Stimulated activated CD8-positive, alpha-beta memory T cell treated with anti-CD3 and anti-CD28 coated beads, Interleukin-4, amount 100 ng/mL, for 1 hour (primary cell): ENCODE measurements at regions not wholly inside any gene's neighbourhood (a gene's known extent, or its start where the extent isn't known, plus 50 kb on each side); places are given as distances from the start of the nearest gene placed in this dataset.

Source experiments
- DNase-seq, 2 donors: peaks; one replicate each; pipeline ENCODE4 v3.0.0-alpha.2; 2020; ENCODE audit warnings: low read depth in 2 of 2, low spot score in 1 of 2

GRCh38 chr14:89630101-89630829 is 213.2 kb upstream of the FOXN3 start:
- DNase-seq: no peak

DNA sequence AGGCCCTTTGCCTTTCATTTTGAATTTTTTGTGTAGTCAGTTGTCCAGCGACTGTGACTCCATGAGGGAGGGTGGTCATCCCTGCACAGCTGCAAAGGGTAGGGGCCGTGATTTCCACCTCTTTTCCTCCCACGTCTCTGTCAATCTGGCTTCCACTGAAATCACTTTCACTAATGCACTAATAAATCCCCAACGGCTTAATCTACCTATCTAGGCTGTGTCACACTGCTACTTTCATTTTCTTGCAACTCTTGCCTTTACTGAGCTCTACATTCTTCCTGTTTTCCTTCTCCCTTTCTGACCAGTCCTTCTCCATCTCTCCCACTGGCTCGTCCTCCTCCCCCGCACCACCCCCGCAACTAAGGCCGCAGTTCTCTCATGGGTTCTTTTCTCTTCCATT is 212.3 kb upstream of the FOXN3 start:
- DNase-seq: no peak

DNA sequence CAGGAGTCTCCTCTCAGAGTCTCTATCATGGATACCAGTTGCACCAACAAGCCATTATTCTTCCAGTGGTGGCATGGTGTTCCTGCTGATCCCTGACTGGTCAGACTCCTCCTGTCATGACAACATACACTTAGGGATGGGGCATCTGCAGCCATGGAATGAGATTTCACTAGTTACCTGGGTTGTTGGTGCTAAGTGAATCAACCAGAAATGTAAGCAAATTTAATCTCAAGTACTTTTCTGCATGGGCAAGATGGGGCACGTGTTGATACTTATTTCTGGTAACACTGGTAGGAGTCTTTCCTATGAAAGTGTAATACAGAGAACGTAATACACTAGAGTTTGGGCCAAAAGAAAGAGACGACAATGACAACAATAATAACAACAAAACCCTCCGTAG is 211.5 kb upstream of the FOXN3 start:
- no peak for DNase-seq

DNA sequence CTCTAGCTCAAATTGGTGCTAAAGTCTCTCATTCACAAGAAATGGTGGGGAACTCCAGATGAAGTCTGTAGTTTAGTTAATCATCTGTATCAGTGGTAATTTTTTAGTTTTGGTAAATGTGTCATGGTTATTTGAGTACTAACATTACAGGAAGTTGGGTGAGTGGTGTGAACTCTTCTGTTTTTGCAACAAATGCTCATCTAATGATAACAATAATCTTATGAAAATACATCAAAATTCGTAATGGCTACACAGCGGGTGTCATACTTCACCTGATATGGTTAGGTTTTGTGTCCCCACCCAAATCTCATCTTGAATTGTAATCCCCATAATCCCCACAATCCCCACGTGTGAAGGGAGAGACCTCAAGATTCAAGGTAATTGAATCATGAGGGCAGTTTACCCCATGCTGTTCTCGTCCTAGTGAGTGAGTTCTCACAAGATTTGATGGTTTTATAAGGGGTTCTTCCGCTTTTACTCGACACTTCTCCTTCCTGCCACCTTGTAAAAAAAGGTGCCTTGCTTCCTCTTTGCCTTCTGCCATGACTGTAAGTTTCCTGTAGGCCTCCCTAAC is 209.3 kb upstream of the FOXN3 start:
- DNase-seq: no peak

DNA sequence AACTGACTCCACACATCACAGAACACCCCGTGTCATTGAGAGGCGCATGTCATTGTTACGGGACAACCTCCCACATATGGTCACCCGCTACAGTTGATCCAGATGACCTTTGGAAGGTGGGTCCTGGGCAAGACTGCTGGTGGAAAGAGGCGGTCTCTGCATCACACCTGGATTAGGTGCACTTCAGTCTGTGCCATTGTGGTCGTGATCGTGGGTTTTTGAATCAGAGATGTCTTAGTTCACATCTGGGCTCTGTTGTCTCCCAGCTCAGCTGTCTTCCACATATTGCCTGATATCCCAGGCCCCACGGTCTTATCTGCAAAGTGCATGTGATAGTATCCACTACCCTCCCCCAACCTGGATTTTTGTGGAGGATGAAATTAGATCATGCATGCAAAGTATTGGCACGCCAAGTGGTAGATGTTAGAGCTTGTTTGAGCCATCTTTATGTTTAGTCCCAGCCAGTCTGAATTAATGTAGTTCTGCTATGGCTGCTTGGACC is 208.7 kb upstream of the FOXN3 start:
- no peak for DNase-seq

DNA sequence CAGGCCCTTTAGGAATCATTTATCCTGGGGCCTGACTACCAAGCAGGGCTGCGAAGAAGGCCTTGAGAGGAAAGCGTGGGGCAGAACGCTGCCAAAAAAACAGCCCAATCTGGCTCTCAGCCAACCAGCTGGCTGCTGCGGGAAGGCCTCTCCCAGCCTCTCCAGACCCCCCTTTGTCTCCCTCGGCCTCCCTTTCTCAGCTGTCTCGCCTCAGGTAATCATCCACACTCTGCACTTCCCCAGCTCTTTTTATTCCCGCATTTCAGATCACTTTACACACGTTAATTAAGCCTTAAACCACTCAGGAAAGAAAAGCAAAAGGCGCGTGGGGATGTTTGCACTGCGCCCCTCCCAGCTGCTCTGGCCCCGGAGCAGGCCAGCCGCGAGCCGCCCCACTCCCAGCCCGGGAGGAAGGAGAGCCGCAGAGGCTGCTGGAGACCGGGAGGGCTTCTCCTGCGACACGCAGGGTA is 208.2 kb upstream of the FOXN3 start:
- DNase-seq: no peak

DNA sequence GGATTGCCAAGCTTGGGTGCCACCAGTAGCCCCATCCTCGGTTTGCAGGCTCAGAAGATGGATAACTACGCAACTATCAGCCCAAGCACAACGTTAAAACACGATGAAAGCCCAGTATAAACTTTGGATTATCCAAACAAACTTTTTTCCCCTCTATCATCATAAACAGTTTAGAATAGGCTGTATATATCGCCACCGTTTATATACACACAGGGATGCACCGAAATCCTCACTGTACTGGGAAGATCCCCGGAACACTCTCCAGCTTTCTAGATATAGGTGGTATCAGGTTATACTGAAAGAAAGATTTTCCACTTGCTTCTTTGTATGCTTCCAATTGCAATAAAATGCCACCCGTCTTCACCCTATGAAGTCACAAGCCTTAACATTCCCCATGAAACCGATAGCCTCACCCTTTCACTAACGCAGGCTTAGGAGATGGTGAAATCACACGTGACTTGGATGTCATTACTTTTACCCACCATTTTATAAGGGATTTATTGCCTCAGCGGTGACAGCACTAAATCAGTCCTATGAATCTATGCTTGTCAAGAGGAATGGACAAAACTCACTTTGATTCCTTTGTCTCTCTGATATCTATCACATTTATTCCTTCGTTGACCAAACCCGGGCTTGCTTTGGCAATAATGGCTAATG is 207.6 kb upstream of the FOXN3 start:
- no peak for DNase-seq

DNA sequence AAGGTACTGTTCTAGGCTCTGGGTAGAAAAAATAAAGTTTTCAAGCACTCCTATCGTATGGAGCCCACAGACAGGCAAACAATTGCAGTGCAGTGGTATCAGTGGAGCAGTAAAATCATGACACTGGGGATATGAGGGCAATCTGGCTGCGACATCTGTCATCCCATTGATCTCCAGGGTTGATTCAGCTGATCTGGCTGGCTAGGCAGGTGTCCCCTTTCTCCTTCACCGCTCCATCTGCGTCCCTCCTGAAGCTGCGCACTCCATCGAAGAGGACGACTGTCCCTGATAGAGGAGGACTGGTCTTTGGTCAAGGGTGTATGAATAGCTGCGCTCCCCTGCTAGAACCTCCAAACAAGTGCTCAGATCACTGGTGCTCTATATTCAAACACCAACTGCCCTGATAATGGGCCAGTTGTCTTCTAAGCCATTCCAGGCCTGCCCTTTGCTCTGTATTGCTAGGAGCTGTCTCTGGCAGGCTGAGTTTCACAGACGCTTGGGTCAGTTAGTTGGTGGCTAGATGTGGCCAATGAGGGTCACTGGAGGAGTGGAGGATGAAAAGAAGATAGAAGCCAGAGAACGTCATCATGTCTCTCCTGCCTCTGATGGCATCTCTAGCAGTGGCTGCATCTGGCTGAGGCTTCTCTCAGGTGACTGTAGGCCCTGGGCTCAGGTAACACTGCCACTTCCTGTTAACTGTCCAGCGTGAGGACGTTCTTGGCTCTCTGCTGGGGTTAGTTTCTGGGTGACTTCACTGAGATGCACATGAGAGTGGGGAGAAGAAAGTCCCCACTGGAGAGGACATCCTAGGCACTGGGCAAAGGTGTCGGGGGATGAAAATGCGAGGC is 205.0 kb upstream of the FOXN3 start:
- no peak for DNase-seq

- peak in 1 of 2 donors; percentile 19 for DNase-seq
Observed at GRCh38 chr14:89621009-89621421, 204.0 kb upstream of the FOXN3 start.

GRCh38 chr14:89620436-89620835 is 203.4 kb upstream of the FOXN3 start:
- DNase-seq: no peak

- DNase-seq: no peak
Observed at GRCh38 chr14:89619596-89619995, 202.6 kb upstream of the FOXN3 start.

DNA sequence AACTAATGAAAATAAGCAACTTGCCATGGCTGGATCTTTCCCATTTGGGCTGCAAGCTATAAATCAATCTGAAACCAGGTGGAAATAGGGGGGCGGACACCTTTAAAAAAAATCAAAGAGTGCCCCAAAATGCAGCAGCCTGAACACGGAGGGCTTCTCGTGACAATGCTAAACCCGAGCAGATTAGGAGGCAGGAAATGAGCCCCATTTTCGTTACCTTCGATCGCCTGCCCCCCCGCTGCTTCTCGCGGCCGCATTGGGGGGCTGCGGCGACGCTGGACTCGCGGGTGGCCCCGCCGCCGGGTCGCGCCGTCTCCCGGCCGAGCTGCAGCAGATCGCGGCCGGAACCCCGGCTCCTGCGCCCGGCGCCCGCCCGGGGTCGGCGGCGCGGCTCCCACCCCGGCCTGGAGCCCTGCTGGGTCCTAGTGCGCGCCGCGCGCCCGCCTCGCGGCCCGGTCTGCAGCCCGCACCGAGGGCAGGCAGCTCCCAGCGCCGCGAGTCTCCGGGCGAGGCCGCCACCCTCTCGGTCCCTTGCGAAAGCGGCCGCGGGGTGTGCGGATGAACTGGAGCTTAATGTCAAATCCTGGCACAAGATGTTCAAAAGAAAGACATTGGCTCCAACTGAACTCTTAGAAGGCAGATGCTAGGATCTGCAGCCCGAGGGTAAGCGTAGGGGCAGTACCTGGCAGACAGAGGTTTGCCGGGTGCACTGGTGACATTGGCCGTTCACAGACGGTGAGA is 201.9 kb upstream of the FOXN3 start:
- DNase-seq: peak; percentile 35 to 50

GRCh38 chr14:89618330-89618708 is 201.3 kb upstream of the FOXN3 start:
- DNase-seq: no peak

DNA sequence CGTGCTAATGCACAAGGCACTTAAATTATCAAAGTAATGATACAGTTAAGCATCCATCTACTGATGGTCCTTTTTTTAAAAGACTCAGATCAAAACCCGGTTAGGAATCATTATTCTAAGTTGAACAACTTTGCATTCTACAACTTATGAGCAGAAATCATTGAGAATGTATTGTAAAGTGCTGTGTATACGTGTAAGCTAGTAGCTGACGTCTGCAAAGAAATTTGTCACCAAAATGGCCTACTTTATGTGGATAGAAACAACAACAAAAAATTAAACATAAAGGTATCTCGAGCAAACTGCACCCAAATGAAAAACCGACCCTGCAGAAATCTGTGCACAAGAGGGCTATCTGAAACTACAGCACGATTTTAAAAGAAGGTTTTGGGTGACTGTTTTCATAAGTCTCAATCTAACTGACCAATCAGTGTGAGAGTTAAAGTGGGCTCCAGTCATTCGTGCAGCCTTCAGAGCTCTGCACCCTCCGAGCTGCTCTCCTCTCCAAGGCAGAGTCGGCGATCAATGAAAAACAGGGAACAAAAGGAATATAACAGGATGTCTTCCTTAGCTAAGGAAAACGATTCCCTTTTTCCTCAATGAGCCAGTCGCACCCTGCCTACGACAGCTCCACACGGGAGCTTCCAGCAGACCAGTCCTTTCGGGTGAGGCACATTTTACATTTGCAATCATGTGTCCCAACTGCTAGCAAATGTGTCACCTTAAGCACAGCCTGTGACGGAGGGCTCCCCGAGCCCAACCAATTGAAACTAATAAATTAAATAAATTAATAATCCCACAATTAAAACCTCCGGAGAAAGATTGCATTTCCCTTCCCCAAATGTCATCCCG is 200.7 kb upstream of the FOXN3 start:
- no peak for DNase-seq

DNA sequence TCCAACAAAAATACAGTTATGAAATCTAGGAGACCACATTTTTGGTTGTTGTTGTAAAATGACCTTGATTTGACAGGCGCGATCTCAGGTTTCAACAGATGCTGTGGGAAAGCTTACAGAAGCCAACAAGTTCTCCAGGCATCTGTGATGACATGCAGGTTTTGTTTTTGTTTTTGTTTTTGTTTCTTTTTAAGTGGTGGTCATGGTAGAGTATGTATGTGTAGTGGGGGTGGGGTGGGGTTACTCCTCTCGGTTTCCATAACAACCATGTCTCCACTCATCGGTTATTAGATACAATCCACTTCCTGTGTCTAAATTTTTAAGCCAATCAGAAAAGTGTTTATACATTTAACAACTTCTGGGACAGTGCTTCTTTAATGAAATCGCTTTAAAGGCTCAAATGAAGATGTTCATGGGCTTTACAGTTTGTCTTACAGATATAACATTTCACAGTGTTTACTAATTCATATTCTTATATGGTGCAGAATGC is 199.9 kb upstream of the FOXN3 start:
- no peak for DNase-seq

- no peak for DNase-seq
Observed at GRCh38 chr14:89616425-89616824, 199.4 kb upstream of the FOXN3 start.

GRCh38 chr14:89615421-89615820 is 198.4 kb upstream of the FOXN3 start:
- DNase-seq: no peak

DNA sequence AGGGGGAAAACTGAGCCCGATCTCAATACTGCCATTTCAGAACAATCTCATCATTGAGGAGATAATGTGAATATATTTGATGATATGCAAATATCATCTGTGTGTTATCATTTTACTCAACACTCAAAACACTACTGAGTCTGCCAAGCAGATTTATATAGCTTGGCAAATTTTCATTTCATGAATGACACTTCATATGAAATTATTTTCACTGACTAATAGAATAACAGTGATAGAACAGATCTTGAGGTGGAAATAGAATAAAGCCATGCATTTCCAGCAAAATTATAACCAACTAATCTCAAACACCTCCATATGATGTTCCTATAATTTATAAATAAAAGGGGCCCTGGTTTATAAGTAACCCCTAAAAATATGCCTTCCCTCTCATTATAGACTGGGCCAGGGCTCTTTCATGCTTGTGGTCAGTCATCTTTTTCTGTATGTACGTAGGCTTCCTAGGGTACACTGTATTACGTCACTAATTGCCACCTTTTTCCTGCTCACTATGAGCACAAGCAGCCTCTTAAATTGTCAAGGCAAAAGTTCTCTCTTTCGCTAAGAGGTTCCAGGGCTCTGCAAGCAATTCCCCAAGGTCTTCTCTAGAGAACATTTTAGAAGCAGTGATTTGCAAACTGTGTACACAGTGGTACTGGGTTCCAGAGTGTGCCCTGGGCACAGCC is 197.1 kb upstream of the FOXN3 start:
- no peak for DNase-seq
